Trophoblast cell (in vitro differentiated cells and primary cell): ENCODE measurements at regions not wholly inside any gene's neighbourhood (a gene's known extent, or its start where the extent isn't known, plus 50 kb on each side); places are given as distances from the start of the nearest gene placed in this dataset.

ENCODE experiments used
- DNase-seq, 2 donors: peaks; one replicate each; pipeline ENCODE4 v3.0.0-alpha.2; 2016
- H2AFZ ChIP-seq: 2 replicates; pipeline ENCODE4 v1.6.1; 2013; ENCODE audit warnings: low read length, moderate library complexity, mild to moderate bottlenecking; ENCODE audit not compliant: insufficient read depth, poor library complexity
- H2AK5ac ChIP-seq: 2 replicates; pipeline ENCODE4 v1.6.1; 2013; ENCODE audit warnings: mild to moderate bottlenecking, low read length
- H2BK120ac ChIP-seq: 2 replicates; pipeline ENCODE4 v1.6.1; 2013; ENCODE audit warnings: low read length, mild to moderate bottlenecking, moderate library complexity; ENCODE audit not compliant: insufficient read depth, poor library complexity
- H2BK12ac ChIP-seq: 2 replicates; pipeline ENCODE4 v1.6.1; 2013; ENCODE audit warnings: mild to moderate bottlenecking, low read length, moderate library complexity
- H2BK5ac ChIP-seq: 2 replicates; pipeline ENCODE4 v1.6.1; 2013; ENCODE audit warnings: low read length, low read depth, moderate library complexity, mild to moderate bottlenecking; ENCODE audit not compliant: poor library complexity
- H3K14ac ChIP-seq: 2 replicates; pipeline ENCODE4 v1.6.1; 2013; ENCODE audit warnings: mild to moderate bottlenecking, low read length
- H3K18ac ChIP-seq: 2 replicates; pipeline ENCODE4 v1.6.1; 2013; ENCODE audit warnings: mild to moderate bottlenecking, low read length
- H3K23ac ChIP-seq: 2 replicates; pipeline ENCODE4 v1.6.1; 2013; ENCODE audit warnings: low read length
- H3K27ac ChIP-seq: 2 replicates; pipeline ENCODE4 v1.5.1; 2013; ENCODE audit warnings: low read depth, mild to moderate bottlenecking, inconsistent platforms, low read length, moderate library complexity
- H3K27me3 ChIP-seq: 2 replicates; pipeline ENCODE4 v1.6.1; 2013; ENCODE audit warnings: inconsistent platforms, mild to moderate bottlenecking, low read length, moderate library complexity; ENCODE audit not compliant: insufficient read depth
- H3K36me3 ChIP-seq, 2 experiments: 1 replicate in 1 of 2; 2 replicates in 1 of 2; pipeline ENCODE4 v1.6.1; 2013; ENCODE audit warnings: low read length in 2 of 2, mild to moderate bottlenecking in 2 of 2, moderate library complexity in 1 of 2; ENCODE audit not compliant: insufficient read depth in 2 of 2, control insufficient read depth in 1 of 2
- H3K4ac ChIP-seq: 2 replicates; pipeline ENCODE4 v1.6.1; 2013; ENCODE audit warnings: low read depth, mild to moderate bottlenecking, low read length, moderate library complexity
- H3K4me1 ChIP-seq, 2 experiments: 1 replicate in 1 of 2; 2 replicates in 1 of 2; pipeline ENCODE4 v1.6.1; 2013; ENCODE audit warnings: low read length in 2 of 2, mild to moderate bottlenecking in 2 of 2, moderate library complexity in 1 of 2; ENCODE audit not compliant: insufficient read depth in 2 of 2, control insufficient read depth in 1 of 2
- H3K4me2 ChIP-seq: 2 replicates; pipeline ENCODE4 v1.6.1; 2013; ENCODE audit warnings: inconsistent platforms, mild to moderate bottlenecking, low read length, moderate library complexity
- H3K4me3 ChIP-seq: 2 replicates; pipeline ENCODE4 v1.5.1; 2013; ENCODE audit warnings: mild to moderate bottlenecking, low read depth, low read length, inconsistent platforms
- H3K79me1 ChIP-seq: one replicate; pipeline ENCODE4 v1.6.1; 2013; ENCODE audit warnings: low read length
- H3K79me2 ChIP-seq: 2 replicates; pipeline ENCODE4 v1.6.1; 2013; ENCODE audit warnings: low read length, mild to moderate bottlenecking; ENCODE audit not compliant: control insufficient read depth, insufficient read depth, poor library complexity
- H3K9ac ChIP-seq: 2 replicates; pipeline ENCODE4 v1.6.1; 2013; ENCODE audit warnings: mild to moderate bottlenecking, low read length
- H3K9me3 ChIP-seq: 2 replicates; pipeline ENCODE4 v1.6.1; 2013; ENCODE audit warnings: low read depth, mild to moderate bottlenecking, control low read depth, inconsistent platforms, low read length; ENCODE audit not compliant: insufficient read depth
- H4K12ac ChIP-seq: 2 replicates; pipeline ENCODE4 v1.6.1; 2013; ENCODE audit warnings: low read depth, mild to moderate bottlenecking, low read length, moderate library complexity
- H4K8ac ChIP-seq: 2 replicates; pipeline ENCODE4 v1.6.1; 2013; ENCODE audit warnings: low read depth, mild to moderate bottlenecking, low read length, moderate library complexity
- H4K91ac ChIP-seq: one replicate; pipeline ENCODE4 v1.6.1; 2013; ENCODE audit warnings: low read depth, mild to moderate bottlenecking, low read length, moderate library complexity
- WGBS: extraction: QIAGEN DNeasy Blood & Tissue Kit; methylation state at CpG from one replicate; pipeline ENCODE4 v1.1.7; 2013; ENCODE audit warnings: missing lambda C conversion rate; ENCODE audit not compliant: insufficient read length, insufficient coverage; ENCODE audit errors: extremely low coverage; 5-methylcytosine and 5-hydroxymethylcytosine counted together

DNA sequence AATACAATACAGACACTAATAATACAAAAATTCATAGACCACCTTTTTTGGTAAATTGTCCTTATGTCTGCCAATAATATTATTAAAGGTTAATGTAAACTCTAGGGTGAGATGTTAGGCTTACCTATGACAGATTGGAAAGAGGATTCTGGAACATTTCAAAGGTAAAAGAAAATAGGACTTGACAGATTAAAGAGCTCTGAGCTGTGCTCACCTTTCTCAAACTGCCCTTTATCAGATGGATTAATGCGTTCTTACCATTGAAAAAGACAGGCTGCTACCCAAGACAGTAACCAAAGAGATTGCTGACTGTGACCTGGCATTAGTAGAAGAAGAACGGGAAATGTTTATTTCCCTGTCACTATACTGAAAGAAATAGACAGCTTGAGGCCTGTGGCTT lies 156.1 kb upstream of the MRPS30 start:
- H3K4me1 ChIP-seq, result peaks cover 0 to 3% of the 10 kb centered on the region in 2 experiments
- no peak overlapping the region for H4K91ac ChIP-seq
- no peaks in the 10 kb centered on the region for H3K79me2 ChIP-seq
- H4K12ac ChIP-seq, result no peak overlapping the region
- no peak overlapping the region for H2AFZ ChIP-seq
- H2BK5ac ChIP-seq, result no peak overlapping the region
- H3K4me3 ChIP-seq, result no peak overlapping the region
- peaks cover 0 to 5% of the 10 kb centered on the region in 2 experiments for H3K36me3 ChIP-seq
- H3K4ac ChIP-seq, result no peak overlapping the region
- H3K9me3 ChIP-seq, result peaks cover 6% of the 10 kb centered on the region
- no peak overlapping the region for H4K8ac ChIP-seq
- no peak overlapping the region for H2BK12ac ChIP-seq
- H3K4me2 ChIP-seq, result no peak overlapping the region
- no peak overlapping the region for H2AK5ac ChIP-seq
- H3K18ac ChIP-seq, result no peak overlapping the region
- peaks cover 2% of the 10 kb centered on the region for H3K79me1 ChIP-seq
- no peak overlapping the region for H2BK120ac ChIP-seq
- no CpG with 5 or more reads among the region's 2 CpGs for WGBS
- H3K27me3 ChIP-seq, result no peaks in the 10 kb centered on the region
- no peak overlapping the region for H3K23ac ChIP-seq
- H3K14ac ChIP-seq, result no peak overlapping the region
- no peak overlapping the region for H3K9ac ChIP-seq
- DNase-seq, result no peak
- H3K27ac ChIP-seq, result no peak overlapping the region

DNA sequence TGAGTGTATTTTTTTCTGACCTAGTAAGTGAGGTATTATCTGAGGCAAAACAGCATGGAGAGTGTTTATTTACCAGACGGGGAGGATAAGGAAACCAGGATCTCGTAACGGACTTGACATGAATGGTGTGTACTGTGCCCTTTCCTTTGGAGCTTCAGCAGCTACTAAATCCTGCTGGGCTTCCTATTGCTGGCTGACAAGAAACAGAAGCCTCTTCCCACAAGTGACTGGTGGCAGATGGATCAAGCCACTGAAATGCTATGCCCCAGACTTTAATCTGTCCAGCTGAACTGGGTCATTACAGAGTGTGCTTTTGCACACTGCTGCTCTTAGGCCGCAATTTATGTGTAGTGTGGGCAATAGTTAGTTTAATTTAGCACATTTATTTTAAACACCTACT lies 162.7 kb upstream of the MRPS30 start:
- Histone ChIP-seq H3K36me3 (no peaks in the 10 kb centered on the region), H3K27me3 (no peaks in the 10 kb centered on the region), H3K79me2 (no peaks in the 10 kb centered on the region), H3K4ac (no peak overlapping the region), H2BK120ac (no peak overlapping the region), H4K91ac (no peak overlapping the region), H4K8ac (no peak overlapping the region), H3K4me2 (no peak overlapping the region), H3K18ac (no peak overlapping the region), H3K27ac (no peak overlapping the region), H3K4me1 (peaks cover 0 to 1% of the 10 kb centered on the region in 2 experiments), H2BK12ac (no peak overlapping the region), H2AK5ac (no peak overlapping the region), H2AFZ (no peak overlapping the region), H3K14ac (no peak overlapping the region), H4K12ac (no peak overlapping the region), H3K4me3 (no peak overlapping the region), H3K9ac (no peak overlapping the region), H3K9me3 (peaks cover 3% of the 10 kb centered on the region), H3K79me1 (no peaks in the 10 kb centered on the region), H2BK5ac (no peak overlapping the region), H3K23ac (no peak overlapping the region)
- DNase-seq, result no peak
- no CpG with 5 or more reads among the region's 4 CpGs for WGBS

DNA sequence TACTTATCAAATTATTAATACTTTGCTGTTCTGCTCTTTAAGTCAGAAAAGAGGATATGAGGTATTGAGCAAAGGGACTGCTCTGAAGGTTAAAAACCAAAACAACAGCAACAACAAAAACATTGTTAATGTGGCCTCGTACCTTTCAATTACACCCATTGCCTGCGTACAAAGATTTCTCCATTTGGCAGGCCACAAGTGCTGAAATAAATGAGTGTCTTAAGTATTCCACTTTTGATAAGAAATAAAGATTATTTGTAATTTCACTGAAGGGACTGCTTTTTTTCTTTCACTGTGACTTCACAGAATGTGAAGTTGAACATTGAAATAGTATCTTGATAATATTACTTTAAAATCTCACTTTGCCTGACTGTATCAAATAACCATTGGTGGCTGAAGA lies 163.2 kb upstream of the MRPS30 start:
- H3K36me3 ChIP-seq, result no peaks in the 10 kb centered on the region
- H3K14ac ChIP-seq, result no peak overlapping the region
- H3K9me3 ChIP-seq, result peaks cover 6% of the 10 kb centered on the region
- no peak overlapping the region for H2AFZ ChIP-seq
- no peaks in the 10 kb centered on the region for H3K27me3 ChIP-seq
- H3K4me3 ChIP-seq, result no peak overlapping the region
- H4K8ac ChIP-seq, result no peak overlapping the region
- H3K18ac ChIP-seq, result no peak overlapping the region
- peaks cover 0 to 1% of the 10 kb centered on the region in 2 experiments for H3K4me1 ChIP-seq
- H4K91ac ChIP-seq, result no peak overlapping the region
- no peak overlapping the region for H3K27ac ChIP-seq
- H4K12ac ChIP-seq, result no peak overlapping the region
- no peaks in the 10 kb centered on the region for H3K79me1 ChIP-seq
- H3K23ac ChIP-seq, result no peak overlapping the region
- H3K4me2 ChIP-seq, result no peak overlapping the region
- no peak for DNase-seq
- H3K79me2 ChIP-seq, result no peaks in the 10 kb centered on the region
- H2BK5ac ChIP-seq, result no peak overlapping the region
- H2AK5ac ChIP-seq, result no peak overlapping the region
- no peak overlapping the region for H2BK12ac ChIP-seq
- no peak overlapping the region for H3K4ac ChIP-seq
- no CpG with 5 or more reads among the region's 2 CpGs for WGBS
- no peak overlapping the region for H3K9ac ChIP-seq
- no peak overlapping the region for H2BK120ac ChIP-seq

DNA sequence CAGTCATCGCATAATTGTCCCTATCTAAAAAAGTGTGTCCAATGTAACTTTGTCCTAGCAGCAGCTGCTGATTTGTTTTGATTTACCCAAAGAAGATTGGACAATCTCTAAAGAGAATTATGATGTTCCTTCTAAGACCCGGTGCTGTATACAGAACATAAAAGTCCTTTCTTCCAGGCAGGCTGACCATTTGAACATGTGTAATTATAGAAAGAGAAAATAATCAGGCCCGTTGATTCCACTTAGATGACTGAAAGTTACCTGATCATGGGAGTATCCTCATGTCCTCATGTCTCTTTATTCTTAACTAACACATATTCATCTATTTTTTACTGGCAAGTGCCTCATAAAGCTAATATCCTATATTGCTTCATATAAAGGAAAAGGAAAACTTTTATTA lies 164.1 kb upstream of the MRPS30 start:
- Histone ChIP-seq H3K79me1 (no peaks in the 10 kb centered on the region), H3K27me3 (no peaks in the 10 kb centered on the region), H2BK12ac (no peak overlapping the region), H3K4ac (no peak overlapping the region), H3K4me1 (peaks cover 0 to 1% of the 10 kb centered on the region in 2 experiments), H3K23ac (no peak overlapping the region), H4K91ac (no peak overlapping the region), H3K9me3 (peaks cover 6% of the 10 kb centered on the region), H2AFZ (no peak overlapping the region), H2BK5ac (no peak overlapping the region), H3K4me2 (no peak overlapping the region), H3K4me3 (no peak overlapping the region), H3K14ac (no peak overlapping the region), H3K79me2 (no peaks in the 10 kb centered on the region), H2AK5ac (no peak overlapping the region), H4K12ac (no peak overlapping the region), H2BK120ac (no peak overlapping the region), H4K8ac (no peak overlapping the region), H3K36me3 (no peaks in the 10 kb centered on the region), H3K9ac (no peak overlapping the region), H3K18ac (no peak overlapping the region), H3K27ac (no peak overlapping the region)
- WGBS, result no CpG with 5 or more reads among the region's 3 CpGs
- DNase-seq, result no peak
